ENCODE measurements at regions not wholly inside any gene's neighbourhood (a gene's known extent, or its start where the extent isn't known, plus 50 kb on each side); places are given as distances from the start of the nearest gene placed in this dataset.

- Histone ChIP-seq H3K36me3 (ENCODE audit: control insufficient read depth in 2 of 2, insufficient read depth in 1 of 2, low read length in 2 of 2) (no peaks in the 10 kb centered on the region), H3K4me1 (ENCODE audit: control insufficient read depth, insufficient read depth, low read length) (no peaks in the 10 kb centered on the region), H3K27ac (ENCODE audit: extremely low read depth, low read depth, low read length) (no peak overlapping the region), H3K4me3 (ENCODE audit: low read depth, low read length) (no peak overlapping the region), H3K9me3 (ENCODE audit: control insufficient read depth, insufficient read depth, low read depth, low read length) (no peaks in the 10 kb centered on the region)
- CTCF ChIA-PET, result no interaction called here
- no peak for TF ChIP-seq ZEB2 (tag by site-specific recombination; IDR thresholded peaks at IDR 0.05)
- no peak for TF ChIP-seq ZNF658 (tag by site-specific recombination; IDR thresholded peaks at IDR 0.05)
- TF ChIP-seq ZNF114 (tag by site-specific recombination; IDR thresholded peaks at IDR 0.05), result no peak
- TF ChIP-seq ZNF449 (tag by site-specific recombination; IDR thresholded peaks at IDR 0.05), result no peak
- TF ChIP-seq ZNF148 (tag by site-specific recombination; IDR thresholded peaks at IDR 0.05; ENCODE audit: borderline replicate concordance), result no peak
- no peak for TF ChIP-seq PRDM4 (tag by site-specific recombination; IDR thresholded peaks at IDR 0.05)
- no peak for TF ChIP-seq FEZF1 (tag by site-specific recombination; IDR thresholded peaks at IDR 0.05)
- POLR2A ChIA-PET, result no interaction called here
Observed at GRCh38 chr3:163773136-163773535, 1305.2 kb downstream of the SI start.

- CTCF ChIA-PET, result no interaction called here
- no peak overlapping the region for H3K27ac ChIP-seq (ENCODE audit: extremely low read depth, low read depth, low read length)
Observed at GRCh38 chr3:163768048-163768447, 1310.2 kb downstream of the SI start.

More at GRCh38 chr3:163768048-163768447, 1310.2 kb downstream of the SI start:
- Histone ChIP-seq H3K4me3 (ENCODE audit: low read depth, low read length) (no peak overlapping the region), H3K36me3 (ENCODE audit: control insufficient read depth in 2 of 2, insufficient read depth in 1 of 2, low read length in 2 of 2) (no peaks in the 10 kb centered on the region), H3K4me1 (ENCODE audit: control insufficient read depth, insufficient read depth, low read length) (no peaks in the 10 kb centered on the region), H3K9me3 (ENCODE audit: control insufficient read depth, insufficient read depth, low read depth, low read length) (no peaks in the 10 kb centered on the region)
- TF ChIP-seq ZNF175 (tag by site-specific recombination; IDR thresholded peaks at IDR 0.05) (no peak), ZNF121 (tag by site-specific recombination; IDR thresholded peaks at IDR 0.05) (no peak), ZNF561 (tag by site-specific recombination; IDR thresholded peaks at IDR 0.05; ENCODE audit: borderline replicate concordance) (no peak), ZNF239 (tag by site-specific recombination; IDR thresholded peaks at IDR 0.05) (no peak), ZNF426 (tag by site-specific recombination; IDR thresholded peaks at IDR 0.05) (no peak), PRDM4 (tag by site-specific recombination; IDR thresholded peaks at IDR 0.05) (no peak), BCL6B (tag by site-specific recombination; IDR thresholded peaks at IDR 0.05) (no peak), ZNF624 (tag by site-specific recombination; IDR thresholded peaks at IDR 0.05) (no peak), ZBTB21 (tag by site-specific recombination; IDR thresholded peaks at IDR 0.05) (no peak), ZNF600 (tag by site-specific recombination; IDR thresholded peaks at IDR 0.05) (no peak), ZNF785 (tag by site-specific recombination; IDR thresholded peaks at IDR 0.05) (no peak), SCRT2 (tag by site-specific recombination; IDR thresholded peaks at IDR 0.05) (no peak), ZNF449 (tag by site-specific recombination; IDR thresholded peaks at IDR 0.05) (no peak), ZNF114 (tag by site-specific recombination; IDR thresholded peaks at IDR 0.05) (no peak), CTCF (tag by site-specific recombination; IDR thresholded peaks at IDR 0.05) (no peak), ZNF571 (tag by site-specific recombination; IDR thresholded peaks at IDR 0.05) (no peak)
- POLR2A ChIA-PET, result no interaction called here

All from HEK293 (cell line).